ENCODE measurements at regions not wholly inside any gene's neighbourhood (a gene's known extent, or its start where the extent isn't known, plus 50 kb on each side); places are given as distances from the start of the nearest gene placed in this dataset.

- DNase-seq: no peak
These were observed 147.1 kb downstream of the MRPL14 start for GRCh38 chr6:43980004-43980795.

GRCh38 chr6:43979525-43979924 lies 147.7 kb downstream of the MRPL14 start:
- no peak for DNase-seq

DNA sequence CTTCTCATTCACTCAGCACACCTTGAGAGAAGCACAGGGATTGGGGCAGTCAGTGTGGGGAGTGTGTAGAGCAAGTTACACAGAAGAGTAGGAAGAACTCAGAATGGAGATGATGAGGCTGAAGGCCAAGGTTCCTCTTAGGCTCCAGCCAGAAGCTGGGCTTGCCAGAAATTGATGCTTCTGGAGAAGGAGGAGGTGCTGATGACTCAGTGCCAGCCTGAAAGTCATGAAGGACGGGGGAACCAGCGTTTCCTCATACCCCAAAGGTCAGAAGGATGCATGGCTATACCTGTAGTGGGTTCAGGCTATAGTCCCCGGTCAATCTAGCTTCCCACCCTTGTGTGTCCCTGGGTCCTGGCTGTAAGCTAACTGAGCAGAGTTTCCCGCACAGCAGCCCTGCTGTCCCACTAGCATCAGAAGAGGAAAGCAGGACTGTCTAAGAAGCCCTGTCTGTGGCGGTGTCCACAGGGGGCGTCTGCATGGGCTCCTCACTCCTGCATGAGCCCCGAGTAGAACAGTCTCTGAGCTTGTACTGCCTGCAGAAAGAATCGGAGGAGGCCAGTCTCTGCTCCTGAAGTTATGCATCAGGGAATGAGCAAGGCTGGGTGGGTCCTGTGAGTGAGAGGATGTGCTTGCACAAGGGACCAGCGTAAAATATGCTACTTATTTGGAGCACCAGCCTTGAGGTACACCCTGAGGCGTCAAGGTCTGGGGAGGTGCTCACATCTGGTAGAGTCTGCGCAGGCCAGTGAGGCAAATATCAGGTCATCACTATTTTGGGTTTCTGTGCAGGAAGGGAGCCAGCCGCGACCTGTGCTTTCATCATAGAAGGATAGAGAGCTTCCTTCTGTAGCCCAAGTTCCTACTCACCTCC lies 148.5 kb downstream of the MRPL14 start:
- no peak for DNase-seq

DNA sequence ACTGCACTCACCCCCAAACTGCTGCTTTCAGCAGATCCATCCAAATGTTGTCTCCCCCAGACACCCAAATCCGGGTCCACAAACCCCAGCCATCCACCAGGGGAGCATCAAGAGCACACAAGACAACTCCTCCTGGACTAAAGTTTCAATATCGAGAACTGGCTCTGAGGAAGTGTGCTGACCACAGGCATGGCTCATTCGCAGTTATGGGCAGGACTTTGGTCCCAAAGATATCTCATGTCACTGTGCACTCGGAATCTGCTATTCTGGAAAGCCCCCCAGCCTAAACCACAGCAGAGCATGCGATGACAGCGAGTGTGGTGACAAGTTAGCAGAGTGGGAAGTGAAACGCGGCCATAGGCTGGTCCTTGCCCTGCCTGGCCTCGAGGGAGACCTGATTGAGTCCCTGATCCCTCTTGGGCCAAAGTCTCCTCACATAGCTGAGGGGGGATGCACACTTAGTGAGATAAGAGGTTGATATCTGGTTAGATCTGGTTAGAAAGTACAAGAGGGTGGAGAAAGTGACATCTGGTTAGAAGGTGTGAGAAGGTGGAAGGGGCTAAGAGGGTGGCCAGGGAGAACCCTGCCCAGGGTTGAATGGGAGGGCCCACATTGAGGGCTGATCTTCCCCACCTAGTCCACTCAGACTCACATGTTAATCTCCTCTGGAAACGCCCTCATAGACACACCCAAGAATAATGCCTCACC lies 149.7 kb downstream of the MRPL14 start:
- DNase-seq: no peak

- DNase-seq: no peak
These were observed 150.4 kb downstream of the MRPL14 start for GRCh38 chr6:43976706-43977403.

GRCh38 chr6:43974643-43975230 lies 152.5 kb downstream of the MRPL14 start:
- DNase-seq: no peak

DNA sequence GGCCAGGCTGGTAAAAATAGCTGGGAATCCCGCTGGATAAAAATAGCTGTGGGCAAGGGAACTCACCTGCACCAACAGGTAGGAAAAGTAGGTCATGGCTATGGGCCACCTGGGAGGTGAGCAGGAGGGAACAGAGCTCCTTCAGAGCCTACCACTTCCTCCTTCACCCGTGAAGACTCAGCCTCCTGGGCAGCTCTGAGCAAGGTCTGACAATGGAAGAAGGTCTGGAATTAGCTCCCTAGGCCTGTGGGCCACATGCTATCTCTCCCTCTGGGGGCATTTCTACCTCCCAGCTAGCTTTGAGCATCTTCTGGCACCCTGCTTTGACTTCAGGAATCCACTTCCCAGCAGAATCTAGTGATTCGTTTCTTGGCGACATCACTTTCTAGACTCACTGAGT lies 153.9 kb downstream of the MRPL14 start:
- DNase-seq: no peak

DNA sequence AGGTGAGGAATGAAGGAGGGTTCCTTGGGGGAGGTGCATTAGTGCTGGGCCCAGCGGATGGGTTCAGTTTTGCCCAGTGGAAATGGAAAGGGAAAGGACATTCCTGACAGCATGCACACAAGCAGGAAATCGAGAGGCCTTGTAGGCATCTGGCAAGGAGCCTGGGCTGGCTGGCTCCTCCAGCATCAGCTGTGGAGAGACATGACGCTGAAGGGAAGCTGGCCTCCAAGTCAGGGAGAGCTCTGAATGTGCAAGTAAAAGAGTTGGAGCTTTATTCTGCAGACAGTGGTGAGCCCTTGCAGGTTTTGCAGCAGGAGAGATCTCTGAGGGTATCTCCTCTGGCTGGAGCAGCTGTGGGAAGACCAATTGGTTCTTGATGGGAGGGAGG lies 154.3 kb downstream of the MRPL14 start:
- no peak for DNase-seq

GRCh38 chr6:43972179-43972912 lies 154.9 kb downstream of the MRPL14 start:
- DNase-seq: no peak

DNA sequence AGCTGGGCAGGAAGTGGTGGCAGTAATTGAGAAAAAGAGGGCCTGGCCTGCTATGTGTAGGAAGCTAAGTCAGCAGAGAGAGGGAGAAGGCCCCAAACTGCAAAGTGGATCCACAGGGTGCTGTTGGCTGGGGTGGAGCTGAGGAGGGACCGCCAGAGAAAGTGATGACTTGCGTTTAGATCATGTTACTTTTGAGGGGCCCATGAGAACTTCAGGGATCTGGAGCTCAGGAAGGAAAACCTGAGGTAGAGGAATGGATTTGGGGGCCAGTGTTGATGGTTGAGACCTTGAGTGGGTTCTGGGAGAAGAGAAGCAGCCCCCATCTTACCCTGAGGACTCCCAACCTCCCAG lies 155.5 kb downstream of the MRPL14 start:
- no peak for DNase-seq

DNA sequence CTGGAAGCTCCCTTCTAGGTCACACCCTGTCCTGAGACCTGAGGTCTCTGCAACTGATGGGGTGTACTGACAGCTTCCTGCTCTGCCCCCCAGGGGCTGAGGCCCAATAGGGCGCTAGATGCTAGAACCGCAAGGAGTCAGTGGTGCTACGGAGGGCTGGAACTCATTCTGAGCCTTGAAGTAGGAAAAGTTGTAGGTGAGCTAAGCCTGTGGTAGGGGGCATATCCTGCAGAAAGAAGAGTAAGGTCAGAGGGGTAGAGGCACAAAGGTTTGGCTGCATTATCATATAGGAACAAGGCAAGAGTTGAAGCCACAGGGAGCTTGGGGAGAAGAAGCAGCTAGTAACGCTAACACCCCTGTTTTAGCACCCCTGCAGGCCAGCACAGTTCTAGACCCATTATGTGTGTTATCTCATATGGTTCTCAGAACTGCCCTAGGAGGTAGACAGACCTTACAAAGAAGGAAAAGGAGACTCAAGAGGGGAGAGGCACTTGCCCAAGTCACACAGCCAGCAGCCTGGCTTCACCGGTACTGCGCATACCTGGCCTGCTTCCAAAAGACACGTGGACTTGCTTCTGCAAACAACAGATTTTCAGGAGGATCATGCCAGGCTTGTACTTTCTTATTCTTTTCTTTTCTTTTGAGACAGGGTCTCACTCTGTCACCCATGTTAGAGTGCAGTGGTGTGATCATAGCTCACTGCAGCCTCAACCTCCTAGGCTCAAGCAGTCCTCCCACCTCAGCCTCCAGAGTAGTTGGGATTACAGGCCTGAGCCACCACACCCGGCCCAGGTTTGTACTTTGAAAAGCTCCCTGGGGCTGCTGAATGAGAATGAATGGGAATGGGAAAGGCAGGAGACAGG lies 156.1 kb downstream of the MRPL14 start:
- DNase-seq: no peak

DNA sequence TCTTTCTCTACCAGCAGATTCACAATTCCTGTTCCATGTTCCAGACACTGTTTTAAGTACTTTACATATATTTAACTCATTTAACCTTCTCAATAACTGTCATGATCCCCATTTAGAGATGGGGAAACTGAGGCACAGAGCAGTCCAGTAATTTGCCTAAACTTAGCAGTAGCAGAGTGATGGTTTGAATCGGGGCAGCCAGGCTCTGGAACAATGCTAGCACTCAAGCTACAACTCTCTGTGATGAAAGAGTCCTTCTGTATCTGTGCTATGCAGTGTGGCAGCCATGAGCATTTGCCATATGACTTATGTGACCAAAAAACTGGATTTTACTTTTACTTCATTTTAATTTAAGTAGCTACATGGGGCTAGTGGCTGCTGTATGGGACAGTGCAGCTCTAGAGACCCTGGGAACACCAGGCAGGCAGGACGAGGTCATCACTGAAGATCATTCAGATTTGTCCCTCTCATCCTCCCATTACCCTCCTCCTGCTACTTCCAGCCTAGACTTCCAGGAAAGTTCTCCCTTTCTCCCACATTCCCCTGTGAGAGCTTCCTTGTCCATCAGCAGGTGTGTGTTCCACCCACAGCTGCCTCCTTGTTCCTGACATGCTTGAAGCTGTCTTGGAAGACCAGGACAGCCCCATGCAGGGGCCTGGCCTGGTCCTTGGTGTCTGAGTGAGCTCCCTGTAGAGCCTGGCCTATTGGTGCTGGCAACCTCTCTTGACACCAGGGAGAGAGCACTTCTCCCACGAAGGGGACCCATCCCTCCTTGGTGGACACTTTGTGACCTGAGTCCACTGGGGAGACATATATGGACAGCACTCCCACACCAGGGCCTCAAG lies 157.0 kb downstream of the MRPL14 start:
- no peak for DNase-seq

DNA sequence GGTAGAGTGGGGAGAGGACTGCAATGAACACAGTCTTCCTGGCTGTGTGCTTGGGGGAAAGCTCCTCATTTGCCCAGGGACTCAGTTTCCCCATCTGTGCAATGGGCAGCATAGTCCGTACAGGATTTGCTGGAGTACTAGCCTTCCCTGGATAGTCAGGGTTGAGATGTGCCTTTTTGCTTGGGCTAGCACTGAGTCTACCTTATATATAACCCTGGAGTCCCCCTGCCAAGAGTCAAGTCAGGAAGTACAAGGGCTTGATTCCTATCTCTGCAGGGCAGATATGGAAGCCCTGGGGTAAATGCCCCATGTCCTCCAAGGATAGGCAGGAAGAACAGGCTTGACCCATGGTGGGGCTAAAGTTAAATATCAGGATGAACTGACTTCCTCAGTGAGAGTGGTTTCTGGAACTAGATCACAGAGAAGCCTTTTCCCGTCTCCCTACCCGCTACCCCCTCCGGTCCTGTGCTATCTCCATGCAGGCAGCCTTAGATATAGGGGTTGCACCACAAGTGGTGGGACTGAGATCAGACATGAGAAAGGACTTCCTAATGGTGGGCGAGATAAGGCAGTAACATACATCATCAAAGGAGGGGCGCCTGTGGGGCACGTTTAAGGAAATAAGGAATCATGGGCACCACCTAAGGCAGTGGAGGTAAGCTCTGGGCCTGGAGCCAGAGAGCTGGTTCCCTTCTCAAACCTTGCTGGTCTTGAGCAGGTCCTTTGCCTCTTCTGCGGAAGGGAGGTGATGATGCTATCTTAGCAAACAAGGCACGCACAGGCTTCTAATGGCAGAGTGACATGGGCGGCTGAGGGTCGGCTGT lies 157.9 kb downstream of the MRPL14 start:
- no peak for DNase-seq

- no peak for DNase-seq
These were observed 158.9 kb downstream of the MRPL14 start for GRCh38 chr6:43968110-43968965.

GRCh38 chr6:43967719-43968091 lies 159.5 kb downstream of the MRPL14 start:
- no peak for DNase-seq

DNA sequence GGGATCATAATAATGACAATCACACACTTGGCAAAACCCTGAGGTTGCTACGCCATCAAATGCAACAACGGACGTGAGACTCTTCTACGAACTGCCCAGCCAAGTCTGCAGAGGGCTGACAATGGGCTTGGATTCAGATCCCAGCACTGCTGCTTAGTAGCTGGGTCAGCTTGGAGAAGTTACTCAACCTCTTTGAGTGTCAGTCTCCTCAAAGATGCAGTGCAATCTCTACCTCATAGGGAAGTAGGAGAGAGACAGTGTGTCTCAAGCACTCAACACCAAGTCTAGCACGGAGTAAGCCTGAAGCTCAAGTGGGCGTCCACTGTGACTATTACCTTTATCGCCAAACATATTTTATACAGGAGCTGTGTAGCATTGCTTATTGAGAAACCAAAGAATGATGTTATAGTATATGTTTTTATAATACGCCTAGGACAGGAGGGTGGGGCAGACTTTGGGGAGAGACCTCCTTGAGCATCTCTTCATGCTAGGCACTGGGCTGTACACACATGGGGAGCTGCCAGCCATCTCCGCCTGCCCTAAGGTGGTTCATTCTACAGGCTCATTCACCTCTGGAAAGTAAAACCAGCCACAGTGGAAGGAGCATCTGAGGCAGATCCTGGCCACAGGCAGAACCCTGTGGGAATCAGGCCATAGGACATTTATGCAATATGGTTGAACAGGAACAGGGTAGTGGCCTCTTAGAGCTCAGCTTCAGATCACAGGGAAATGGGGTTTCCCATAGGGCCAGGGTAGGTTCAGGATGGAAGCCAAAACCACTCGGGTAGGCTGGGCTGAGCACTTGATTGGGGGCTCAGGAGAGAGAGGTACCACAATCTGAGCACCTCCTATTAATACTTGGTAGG lies 160.2 kb downstream of the MRPL14 start:
- DNase-seq: no peak

DNA sequence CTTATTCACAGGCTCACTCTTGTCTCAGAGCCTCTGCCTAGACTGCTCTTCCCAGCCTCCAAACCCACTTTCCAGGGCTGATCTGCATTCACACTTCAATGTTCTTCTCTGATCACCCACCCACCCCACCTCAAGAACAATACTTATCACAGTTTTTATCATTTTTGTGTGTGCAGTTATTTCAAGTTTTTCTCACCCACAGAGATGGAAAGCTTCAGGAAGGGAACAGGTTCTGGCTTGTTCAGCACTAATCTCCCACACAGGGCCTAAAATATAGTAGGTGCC lies 160.9 kb downstream of the MRPL14 start:
- DNase-seq: no peak

Measured in GF-D8 (cell line).